GM19240 (cell line): ENCODE measurements at regions not wholly inside any gene's neighbourhood (a gene's known extent, or its start where the extent isn't known, plus 50 kb on each side); places are given as distances from the start of the nearest gene placed in this dataset.
"Not testable (repeated sequence)": the region's sequence is repeated elsewhere in the genome, so short reads cannot be mapped to it uniquely, and the experiment has no call there.

Experiments
- DNase-seq: peaks from one replicate; pipeline ENCODE4 v3.0.0; 2011; ENCODE audit warnings: low spot score; ENCODE audit not compliant: insufficient read length

- DNase-seq, result no peak
These were observed 246.6 kb downstream of the SLCO4C1 start for GRCh38 chr5:102049517-102049916.

GRCh38 chr5:102048940-102049339 lies 247.1 kb downstream of the SLCO4C1 start:
- no peak for DNase-seq

- not testable (repeated sequence) for DNase-seq
These were observed 249.0 kb downstream of the SLCO4C1 start for GRCh38 chr5:102047073-102047472.

- DNase-seq, result no peak
These were observed 255.8 kb downstream of the SLCO4C1 start for GRCh38 chr5:102040326-102040725.

DNA sequence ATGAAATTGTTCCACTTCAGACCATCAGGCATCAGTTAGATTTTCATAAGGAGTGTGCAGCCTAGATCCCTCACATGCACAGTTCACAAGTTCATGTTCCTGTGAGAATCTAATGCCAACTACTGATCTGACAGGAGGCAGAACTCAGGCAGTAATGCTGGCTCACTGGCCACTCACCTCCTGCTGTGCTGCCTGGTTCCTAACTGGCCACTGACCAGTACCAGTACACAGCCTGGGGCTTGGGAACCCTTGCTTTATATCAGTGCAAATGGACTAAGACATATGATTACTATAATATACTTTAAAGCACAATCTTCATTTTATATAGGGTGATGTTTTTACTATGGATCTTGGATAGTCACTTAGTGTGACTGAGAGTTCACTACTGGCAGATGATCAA lies 259.2 kb downstream of the SLCO4C1 start:
- DNase-seq, result no peak

- no peak for DNase-seq
These were observed 264.4 kb downstream of the SLCO4C1 start for GRCh38 chr5:102031711-102032110.

DNA sequence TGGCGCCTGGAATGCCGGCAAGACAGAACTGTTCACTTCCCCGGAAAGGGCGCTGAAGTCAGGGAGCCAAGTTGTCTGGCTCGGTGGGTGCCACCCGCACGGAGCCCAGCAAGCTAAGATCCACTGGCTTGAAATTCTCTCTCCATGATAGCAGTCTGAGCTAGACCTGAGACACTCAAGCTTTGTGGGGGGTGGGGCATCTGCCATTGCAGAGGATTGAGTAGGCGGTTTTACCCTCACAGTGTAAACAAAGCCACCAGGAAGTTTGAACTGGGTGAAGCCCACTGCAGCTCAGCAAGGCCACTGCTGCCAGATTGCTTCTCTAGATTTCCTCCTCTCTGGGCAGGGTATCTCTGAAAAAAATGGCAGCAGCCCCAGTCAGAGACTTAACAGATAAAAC lies 277.4 kb downstream of the SLCO4C1 start:
- DNase-seq, result no peak

GRCh38 chr5:102018279-102018678 lies 277.8 kb downstream of the SLCO4C1 start:
- no peak for DNase-seq

DNA sequence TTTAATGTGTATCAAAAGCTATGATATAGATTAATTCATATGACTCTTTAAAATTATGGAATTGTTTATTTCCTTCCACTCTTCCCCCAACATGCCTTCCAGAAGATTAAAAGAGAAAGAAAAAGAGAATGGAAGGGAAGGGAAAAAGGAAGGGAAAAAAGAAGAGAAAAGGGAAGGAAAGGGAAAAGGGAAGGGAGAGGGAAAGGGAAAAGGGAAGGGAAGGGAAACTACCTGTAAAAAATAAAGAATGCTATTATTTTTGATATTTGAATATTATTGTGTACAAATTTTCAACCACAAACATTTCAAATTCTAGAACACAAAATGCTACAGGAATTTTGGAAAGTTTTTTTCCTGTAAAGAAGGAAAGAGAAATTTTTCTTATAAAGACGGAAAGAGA lies 281.7 kb downstream of the SLCO4C1 start:
- DNase-seq, result no peak

GRCh38 chr5:102010644-102011043 lies 285.4 kb downstream of the SLCO4C1 start:
- DNase-seq, result no peak

DNA sequence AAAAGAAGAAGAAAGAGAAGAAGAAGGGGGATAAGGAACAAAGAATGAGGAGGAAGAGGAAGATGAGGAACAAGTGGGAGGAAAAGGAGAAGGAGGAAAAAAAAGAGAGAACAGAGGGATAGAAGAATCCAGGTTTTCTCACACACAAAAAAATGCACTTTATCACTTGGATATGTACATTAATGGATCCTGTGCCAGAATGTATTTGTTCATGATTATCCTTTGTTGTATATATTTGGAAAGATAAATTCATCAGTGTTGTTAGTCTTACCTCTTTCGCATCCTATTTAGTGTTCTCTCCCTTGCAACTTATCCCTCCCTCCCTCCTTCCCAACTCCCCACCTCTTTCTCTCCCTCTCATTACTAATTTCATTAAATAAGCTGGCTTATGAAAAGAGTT lies 298.8 kb downstream of the SLCO4C1 start:
- DNase-seq, result no peak

- DNase-seq, result no peak
These were observed 300.5 kb downstream of the SLCO4C1 start for GRCh38 chr5:101995585-101995984.

- DNase-seq, result no peak
These were observed 304.6 kb downstream of the SLCO4C1 start for GRCh38 chr5:101991486-101991885.

- DNase-seq, result no peak
These were observed 306.4 kb downstream of the SLCO4C1 start for GRCh38 chr5:101989659-101990058.

DNA sequence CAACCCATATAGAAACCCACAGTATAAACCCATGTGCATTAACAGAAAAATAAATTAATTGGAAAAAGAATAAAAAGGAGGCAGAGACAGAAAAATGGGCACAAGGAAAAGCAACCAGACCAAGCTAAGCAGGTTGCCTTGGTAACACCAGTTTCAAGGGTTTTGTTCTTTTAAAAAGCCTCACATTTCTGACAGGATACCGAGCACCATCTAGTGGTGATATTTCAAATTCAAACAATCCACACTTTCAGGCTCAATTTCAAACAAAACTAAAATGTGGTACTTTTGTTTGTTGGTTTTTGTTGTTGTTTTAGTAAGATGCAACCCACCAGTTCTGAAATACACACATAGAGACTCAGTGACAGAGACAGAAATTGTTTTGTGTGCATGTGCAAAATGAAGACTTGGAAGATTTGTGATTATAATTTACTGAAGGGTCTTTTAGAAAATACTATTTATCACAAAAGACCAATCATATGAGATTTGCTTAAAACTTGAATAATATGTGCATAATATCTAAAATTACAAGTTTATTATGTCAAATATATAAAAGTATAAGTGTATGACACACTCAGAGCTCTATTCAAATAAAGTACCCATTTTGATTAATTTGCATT lies 318.2 kb downstream of the SLCO4C1 start:
- peak; percentile 11 for DNase-seq

- no peak for DNase-seq
These were observed 319.2 kb downstream of the SLCO4C1 start for GRCh38 chr5:101976933-101977332.

GRCh38 chr5:101969742-101970141 lies 326.3 kb downstream of the SLCO4C1 start:
- no peak for DNase-seq

DNA sequence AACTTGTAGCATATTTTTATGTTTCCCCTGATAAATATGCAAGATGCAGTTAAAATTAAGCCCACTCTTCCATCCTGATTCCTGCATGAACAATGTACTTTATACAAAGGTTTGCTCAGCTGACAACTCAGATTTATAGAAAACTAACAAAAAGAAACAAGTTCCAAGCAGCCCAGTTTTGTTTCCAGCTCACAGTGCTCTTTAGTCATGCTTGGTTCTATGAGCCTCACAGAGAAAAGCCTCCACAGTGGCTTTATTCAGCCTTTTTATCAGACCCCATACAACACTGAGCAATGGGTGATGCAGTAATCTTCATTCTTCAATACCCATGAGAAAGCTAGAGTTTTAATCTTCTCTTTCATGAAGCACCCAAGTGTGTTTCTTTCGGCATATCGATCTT lies 329.6 kb downstream of the SLCO4C1 start:
- DNase-seq, result no peak

GRCh38 chr5:101955891-101956290 lies 340.2 kb downstream of the SLCO4C1 start:
- DNase-seq, result no peak

DNA sequence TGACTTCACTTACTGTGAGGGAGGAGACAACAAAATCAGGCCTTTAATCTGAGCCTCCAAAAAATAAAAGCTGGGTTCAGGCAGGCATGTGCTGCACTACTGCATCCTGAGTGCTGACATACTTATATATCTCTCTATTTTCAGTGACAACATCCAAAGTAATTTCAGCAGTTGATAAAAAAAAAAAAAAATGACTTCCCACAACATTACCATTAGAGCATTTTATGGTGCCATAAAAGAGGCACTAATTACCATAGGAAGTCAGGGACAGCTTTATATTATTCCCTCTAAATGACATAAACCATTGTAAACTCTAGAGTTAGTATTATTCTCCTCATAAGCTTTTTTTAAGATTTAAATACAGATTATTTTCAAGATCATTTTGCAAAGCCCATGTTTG lies 346.1 kb downstream of the SLCO4C1 start:
- DNase-seq, result no peak

- no peak for DNase-seq
These were observed 347.5 kb downstream of the SLCO4C1 start for GRCh38 chr5:101948615-101949014.

- DNase-seq, result no peak
These were observed 352.3 kb downstream of the SLCO4C1 start for GRCh38 chr5:101943784-101944183.

- no peak for DNase-seq
These were observed 353.7 kb downstream of the SLCO4C1 start for GRCh38 chr5:101942321-101942882.

GRCh38 chr5:101937041-101937440 lies 359.0 kb downstream of the SLCO4C1 start:
- DNase-seq, result no peak
